H1 (cell line): ENCODE measurements at regions not wholly inside any gene's neighbourhood (a gene's known extent, or its start where the extent isn't known, plus 50 kb on each side); places are given as distances from the start of the nearest gene placed in this dataset.

Experiments used
- BACH1 ChIP-seq: IDR thresholded peaks from 2 replicates; pipeline ENCODE4 v1.6.1; 2012; ENCODE audit warnings: low read length, improper control_type of control experiment
- CREB1 ChIP-seq: IDR thresholded peaks from 2 replicates; pipeline ENCODE4 v1.6.1; 2012; ENCODE audit warnings: inconsistent platforms
- CTBP2 ChIP-seq: IDR thresholded peaks from 2 replicates; pipeline ENCODE4 v1.7.0; 2011; ENCODE audit warnings: borderline replicate concordance, mild to moderate bottlenecking, moderate library complexity, mixed read lengths, low read length; ENCODE audit not compliant: insufficient read depth, insufficient read length
- JUN ChIP-seq: IDR thresholded peaks from 2 replicates; pipeline ENCODE4 v1.6.1; 2011; ENCODE audit warnings: low read depth, mild to moderate bottlenecking, improper control_type of control experiment, low read length
- KDM1A ChIP-seq: fragments of 200-600, 300-600 bp; sonication (generic); IDR thresholded peaks from 2 replicates; pipeline ENCODE4 v1.7.1; 2016; ENCODE audit warnings: mild to moderate bottlenecking, low read length, borderline replicate concordance
- SAP30 ChIP-seq: fragments of 300-600 bp; sonication (generic); IDR thresholded peaks from 2 replicates; pipeline ENCODE4 v1.7.1; 2012; ENCODE audit warnings: low read length, moderate library complexity, mild to moderate bottlenecking, inconsistent platforms; ENCODE audit not compliant: insufficient read depth, insufficient replicate concordance
- TF ChIP-seq, protein P1 (sequence below): fragments of 300-600 bp; sonication (generic); IDR thresholded peaks from 2 replicates; pipeline ENCODE4 v1.7.1; 2012; ENCODE audit warnings: low read length, moderate library complexity, mild to moderate bottlenecking, inconsistent platforms; ENCODE audit not compliant: insufficient replicate concordance
- TF ChIP-seq, protein P2 (sequence below): IDR thresholded peaks from 2 replicates; pipeline ENCODE4 v1.6.1; 2012; ENCODE audit warnings: inconsistent platforms

DNA sequence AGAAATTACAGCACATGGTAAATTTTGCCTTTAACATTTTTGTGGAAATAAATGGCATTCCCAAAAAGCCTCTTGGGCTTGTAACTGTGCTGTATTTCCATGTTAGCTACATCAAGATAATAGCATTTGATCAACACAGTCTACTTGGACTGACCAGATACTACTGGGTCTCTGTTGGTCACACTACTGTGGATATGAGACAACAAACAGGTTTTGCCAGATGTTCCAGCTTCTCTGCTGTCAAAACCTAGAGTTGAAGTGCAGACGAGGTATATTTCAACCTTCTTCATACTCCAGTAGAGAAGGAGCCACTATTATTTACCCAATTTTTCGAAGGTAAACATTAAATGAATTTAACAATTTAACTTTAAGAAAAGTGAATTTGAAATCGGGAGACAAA, 284.7 kb upstream of the CITED2 start (continued):
- TF ChIP-seq, protein P1, sequence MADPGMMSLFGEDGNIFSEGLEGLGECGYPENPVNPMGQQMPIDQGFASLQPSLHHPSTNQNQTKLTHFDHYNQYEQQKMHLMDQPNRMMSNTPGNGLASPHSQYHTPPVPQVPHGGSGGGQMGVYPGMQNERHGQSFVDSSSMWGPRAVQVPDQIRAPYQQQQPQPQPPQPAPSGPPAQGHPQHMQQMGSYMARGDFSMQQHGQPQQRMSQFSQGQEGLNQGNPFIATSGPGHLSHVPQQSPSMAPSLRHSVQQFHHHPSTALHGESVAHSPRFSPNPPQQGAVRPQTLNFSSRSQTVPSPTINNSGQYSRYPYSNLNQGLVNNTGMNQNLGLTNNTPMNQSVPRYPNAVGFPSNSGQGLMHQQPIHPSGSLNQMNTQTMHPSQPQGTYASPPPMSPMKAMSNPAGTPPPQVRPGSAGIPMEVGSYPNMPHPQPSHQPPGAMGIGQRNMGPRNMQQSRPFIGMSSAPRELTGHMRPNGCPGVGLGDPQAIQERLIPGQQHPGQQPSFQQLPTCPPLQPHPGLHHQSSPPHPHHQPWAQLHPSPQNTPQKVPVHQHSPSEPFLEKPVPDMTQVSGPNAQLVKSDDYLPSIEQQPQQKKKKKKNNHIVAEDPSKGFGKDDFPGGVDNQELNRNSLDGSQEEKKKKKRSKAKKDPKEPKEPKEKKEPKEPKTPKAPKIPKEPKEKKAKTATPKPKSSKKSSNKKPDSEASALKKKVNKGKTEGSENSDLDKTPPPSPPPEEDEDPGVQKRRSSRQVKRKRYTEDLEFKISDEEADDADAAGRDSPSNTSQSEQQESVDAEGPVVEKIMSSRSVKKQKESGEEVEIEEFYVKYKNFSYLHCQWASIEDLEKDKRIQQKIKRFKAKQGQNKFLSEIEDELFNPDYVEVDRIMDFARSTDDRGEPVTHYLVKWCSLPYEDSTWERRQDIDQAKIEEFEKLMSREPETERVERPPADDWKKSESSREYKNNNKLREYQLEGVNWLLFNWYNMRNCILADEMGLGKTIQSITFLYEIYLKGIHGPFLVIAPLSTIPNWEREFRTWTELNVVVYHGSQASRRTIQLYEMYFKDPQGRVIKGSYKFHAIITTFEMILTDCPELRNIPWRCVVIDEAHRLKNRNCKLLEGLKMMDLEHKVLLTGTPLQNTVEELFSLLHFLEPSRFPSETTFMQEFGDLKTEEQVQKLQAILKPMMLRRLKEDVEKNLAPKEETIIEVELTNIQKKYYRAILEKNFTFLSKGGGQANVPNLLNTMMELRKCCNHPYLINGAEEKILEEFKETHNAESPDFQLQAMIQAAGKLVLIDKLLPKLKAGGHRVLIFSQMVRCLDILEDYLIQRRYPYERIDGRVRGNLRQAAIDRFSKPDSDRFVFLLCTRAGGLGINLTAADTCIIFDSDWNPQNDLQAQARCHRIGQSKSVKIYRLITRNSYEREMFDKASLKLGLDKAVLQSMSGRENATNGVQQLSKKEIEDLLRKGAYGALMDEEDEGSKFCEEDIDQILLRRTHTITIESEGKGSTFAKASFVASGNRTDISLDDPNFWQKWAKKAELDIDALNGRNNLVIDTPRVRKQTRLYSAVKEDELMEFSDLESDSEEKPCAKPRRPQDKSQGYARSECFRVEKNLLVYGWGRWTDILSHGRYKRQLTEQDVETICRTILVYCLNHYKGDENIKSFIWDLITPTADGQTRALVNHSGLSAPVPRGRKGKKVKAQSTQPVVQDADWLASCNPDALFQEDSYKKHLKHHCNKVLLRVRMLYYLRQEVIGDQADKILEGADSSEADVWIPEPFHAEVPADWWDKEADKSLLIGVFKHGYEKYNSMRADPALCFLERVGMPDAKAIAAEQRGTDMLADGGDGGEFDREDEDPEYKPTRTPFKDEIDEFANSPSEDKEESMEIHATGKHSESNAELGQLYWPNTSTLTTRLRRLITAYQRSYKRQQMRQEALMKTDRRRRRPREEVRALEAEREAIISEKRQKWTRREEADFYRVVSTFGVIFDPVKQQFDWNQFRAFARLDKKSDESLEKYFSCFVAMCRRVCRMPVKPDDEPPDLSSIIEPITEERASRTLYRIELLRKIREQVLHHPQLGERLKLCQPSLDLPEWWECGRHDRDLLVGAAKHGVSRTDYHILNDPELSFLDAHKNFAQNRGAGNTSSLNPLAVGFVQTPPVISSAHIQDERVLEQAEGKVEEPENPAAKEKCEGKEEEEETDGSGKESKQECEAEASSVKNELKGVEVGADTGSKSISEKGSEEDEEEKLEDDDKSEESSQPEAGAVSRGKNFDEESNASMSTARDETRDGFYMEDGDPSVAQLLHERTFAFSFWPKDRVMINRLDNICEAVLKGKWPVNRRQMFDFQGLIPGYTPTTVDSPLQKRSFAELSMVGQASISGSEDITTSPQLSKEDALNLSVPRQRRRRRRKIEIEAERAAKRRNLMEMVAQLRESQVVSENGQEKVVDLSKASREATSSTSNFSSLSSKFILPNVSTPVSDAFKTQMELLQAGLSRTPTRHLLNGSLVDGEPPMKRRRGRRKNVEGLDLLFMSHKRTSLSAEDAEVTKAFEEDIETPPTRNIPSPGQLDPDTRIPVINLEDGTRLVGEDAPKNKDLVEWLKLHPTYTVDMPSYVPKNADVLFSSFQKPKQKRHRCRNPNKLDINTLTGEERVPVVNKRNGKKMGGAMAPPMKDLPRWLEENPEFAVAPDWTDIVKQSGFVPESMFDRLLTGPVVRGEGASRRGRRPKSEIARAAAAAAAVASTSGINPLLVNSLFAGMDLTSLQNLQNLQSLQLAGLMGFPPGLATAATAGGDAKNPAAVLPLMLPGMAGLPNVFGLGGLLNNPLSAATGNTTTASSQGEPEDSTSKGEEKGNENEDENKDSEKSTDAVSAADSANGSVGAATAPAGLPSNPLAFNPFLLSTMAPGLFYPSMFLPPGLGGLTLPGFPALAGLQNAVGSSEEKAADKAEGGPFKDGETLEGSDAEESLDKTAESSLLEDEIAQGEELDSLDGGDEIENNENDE: no peak
- TF ChIP-seq BACH1 (no peak), KDM1A (no peak), SAP30 (no peak), JUN (no peak), CTBP2 (no peak), CREB1 (no peak)
- TF ChIP-seq, protein P2, sequence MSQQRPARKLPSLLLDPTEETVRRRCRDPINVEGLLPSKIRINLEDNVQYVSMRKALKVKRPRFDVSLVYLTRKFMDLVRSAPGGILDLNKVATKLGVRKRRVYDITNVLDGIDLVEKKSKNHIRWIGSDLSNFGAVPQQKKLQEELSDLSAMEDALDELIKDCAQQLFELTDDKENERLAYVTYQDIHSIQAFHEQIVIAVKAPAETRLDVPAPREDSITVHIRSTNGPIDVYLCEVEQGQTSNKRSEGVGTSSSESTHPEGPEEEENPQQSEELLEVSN: no peak
